HEK293T (cell line): ENCODE measurements at regions not wholly inside any gene's neighbourhood (a gene's known extent, or its start where the extent isn't known, plus 50 kb on each side); places are given as distances from the start of the nearest gene placed in this dataset.

Experiments used
- BHLHE40 ChIP-seq: fragments of 450-650 bp; IDR thresholded peaks from 2 replicates; pipeline ENCODE4 v1.6.1; 2016; ENCODE audit warnings: mild to moderate bottlenecking, moderate library complexity, borderline replicate concordance
- ELF4 ChIP-seq: fragments of 450-650 bp; IDR thresholded peaks from 2 replicates; pipeline ENCODE4 v1.6.1; 2017; ENCODE audit warnings: antibody characterized with exemption
- FOXA1 ChIP-seq: fragments of 450-650 bp; IDR thresholded peaks from 2 replicates; pipeline ENCODE4 v1.6.1; 2016; ENCODE audit warnings: mild to moderate bottlenecking
- FOXM1 ChIP-seq: fragments of 450-650 bp; IDR thresholded peaks from 2 replicates; pipeline ENCODE4 v1.6.1; 2017; ENCODE audit warnings: mild to moderate bottlenecking, borderline replicate concordance
- LEF1 ChIP-seq: fragments of 450-650 bp; IDR thresholded peaks from 2 replicates; pipeline ENCODE4 v1.6.1; 2017; ENCODE audit warnings: mild to moderate bottlenecking, borderline replicate concordance

DNA sequence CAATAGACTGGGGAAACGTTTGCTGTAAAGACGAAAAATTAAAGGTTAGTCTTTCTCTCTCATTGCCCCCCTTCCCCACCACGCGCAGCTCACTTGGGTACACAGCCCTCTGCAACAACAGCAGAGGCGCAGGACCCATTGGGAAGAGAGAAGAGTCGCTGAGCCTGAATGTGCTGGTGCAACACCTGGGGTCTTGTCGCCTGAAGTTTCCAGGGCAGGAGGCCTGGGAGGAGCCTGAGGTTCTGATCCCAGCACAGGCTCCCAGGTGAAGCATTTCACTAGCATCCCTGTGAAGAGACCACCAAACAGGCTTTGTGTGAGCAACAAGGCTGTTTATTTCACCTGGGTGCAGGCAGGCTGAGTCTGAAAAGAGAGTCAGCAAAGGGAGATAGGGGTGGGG, 116.2 kb upstream of the NTM start:
- TF ChIP-seq FOXM1 (no peak), LEF1 (no peak), BHLHE40 (no peak), FOXA1 (no peak), ELF4 (no peak)
